ENCODE measurements at regions not wholly inside any gene's neighbourhood (a gene's known extent, or its start where the extent isn't known, plus 50 kb on each side); places are given as distances from the start of the nearest gene placed in this dataset.

DNA sequence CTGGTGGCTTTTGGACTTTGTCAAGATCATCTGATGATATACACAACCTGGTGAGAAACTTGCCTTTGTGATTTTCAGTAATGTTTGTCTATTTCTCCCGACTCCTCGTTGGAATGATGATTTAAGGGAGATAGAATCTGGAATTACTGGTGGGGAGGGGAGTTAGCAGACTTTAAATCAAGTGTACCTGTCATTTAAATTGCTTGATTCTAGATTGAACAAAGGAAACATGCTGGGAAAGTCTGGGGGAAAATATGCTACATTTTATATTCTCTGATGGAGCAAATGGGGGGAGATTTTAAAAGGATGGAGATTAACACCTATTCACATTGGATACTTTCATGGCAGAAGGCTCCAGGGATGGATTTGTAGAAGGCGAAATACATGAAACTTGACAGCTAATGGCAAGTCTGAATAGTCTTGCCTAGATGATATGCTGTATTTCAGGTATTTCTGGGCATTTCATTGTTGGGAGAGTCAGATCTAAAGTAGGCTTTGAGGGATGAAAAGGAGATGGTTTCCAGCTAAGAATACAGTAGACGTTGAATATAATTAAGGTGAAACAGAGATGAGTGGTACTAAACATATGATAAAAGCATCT lies 189.1 kb upstream of the PDZRN3 start:
- TF ChIP-seq POLR2AphosphoS5 (IDR thresholded peaks at IDR 0.05), result peak; percentile 35
- TF ChIP-seq, protein P1, sequence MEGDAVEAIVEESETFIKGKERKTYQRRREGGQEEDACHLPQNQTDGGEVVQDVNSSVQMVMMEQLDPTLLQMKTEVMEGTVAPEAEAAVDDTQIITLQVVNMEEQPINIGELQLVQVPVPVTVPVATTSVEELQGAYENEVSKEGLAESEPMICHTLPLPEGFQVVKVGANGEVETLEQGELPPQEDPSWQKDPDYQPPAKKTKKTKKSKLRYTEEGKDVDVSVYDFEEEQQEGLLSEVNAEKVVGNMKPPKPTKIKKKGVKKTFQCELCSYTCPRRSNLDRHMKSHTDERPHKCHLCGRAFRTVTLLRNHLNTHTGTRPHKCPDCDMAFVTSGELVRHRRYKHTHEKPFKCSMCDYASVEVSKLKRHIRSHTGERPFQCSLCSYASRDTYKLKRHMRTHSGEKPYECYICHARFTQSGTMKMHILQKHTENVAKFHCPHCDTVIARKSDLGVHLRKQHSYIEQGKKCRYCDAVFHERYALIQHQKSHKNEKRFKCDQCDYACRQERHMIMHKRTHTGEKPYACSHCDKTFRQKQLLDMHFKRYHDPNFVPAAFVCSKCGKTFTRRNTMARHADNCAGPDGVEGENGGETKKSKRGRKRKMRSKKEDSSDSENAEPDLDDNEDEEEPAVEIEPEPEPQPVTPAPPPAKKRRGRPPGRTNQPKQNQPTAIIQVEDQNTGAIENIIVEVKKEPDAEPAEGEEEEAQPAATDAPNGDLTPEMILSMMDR (IDR thresholded peaks at IDR 0.05; ENCODE audit: poor library complexity, severe bottlenecking), result no peak
- TF ChIP-seq EZH2 (IDR thresholded peaks at IDR 0.05; ENCODE audit: borderline replicate concordance, insufficient read depth, low read length, poor library complexity, severe bottlenecking), result no peak
- TF ChIP-seq MXI1 (conservative IDR thresholded peaks at IDR 0.05; ENCODE audit: poor library complexity, severe bottlenecking), result no peak
- peak; percentile 80 for TF ChIP-seq EP300 (conservative IDR thresholded peaks at IDR 0.05; ENCODE audit: poor library complexity, severe bottlenecking)
- peak; percentile 90 for TF ChIP-seq REST (IDR thresholded peaks at IDR 0.05; ENCODE audit: borderline replicate concordance)
- TF ChIP-seq RAD21 (conservative IDR thresholded peaks at IDR 0.05), result no peak
- TF ChIP-seq SMC3 (conservative IDR thresholded peaks at IDR 0.05; ENCODE audit: poor library complexity), result no peak
